ENCODE measurements at regions not wholly inside any gene's neighbourhood (a gene's known extent, or its start where the extent isn't known, plus 50 kb on each side); places are given as distances from the start of the nearest gene placed in this dataset.

GRCh38 chr9:19999491-20000057 lies 210.7 kb upstream of the SLC24A2 start:
- no peak for TF ChIP-seq POLR2AphosphoS5 (IDR thresholded peaks at IDR 0.05)
- TF ChIP-seq CTCF (IDR thresholded peaks at IDR 0.05 in 8 of 11, conservative IDR thresholded peaks at IDR 0.05 in 3 of 11) = no peak
- TF ChIP-seq POLR2A (IDR thresholded peaks at IDR 0.05) = no peak

Measured in spleen (tissue), 7 donors.